ENCODE measurements at regions not wholly inside any gene's neighbourhood (a gene's known extent, or its start where the extent isn't known, plus 50 kb on each side); places are given as distances from the start of the nearest gene placed in this dataset.

DNA sequence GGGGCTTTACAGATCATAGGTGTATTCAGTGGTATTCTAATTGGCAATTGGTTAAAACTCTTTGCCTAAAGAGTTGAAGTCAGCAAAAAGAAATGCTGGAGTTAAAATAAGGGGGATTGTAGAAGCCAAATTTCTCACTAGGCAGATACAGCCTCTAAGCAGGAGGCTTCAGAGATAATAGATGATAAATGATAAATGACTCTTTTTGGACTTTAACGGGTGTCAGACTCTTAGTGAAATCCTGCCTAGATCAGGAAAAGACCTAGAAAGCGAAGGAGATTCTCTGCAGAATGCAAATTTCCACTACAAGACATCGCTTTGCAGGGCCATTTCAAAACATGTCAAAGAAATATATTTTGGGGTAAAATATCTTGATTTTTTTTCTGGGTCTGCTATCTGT is 182.8 kb downstream of the FAM76B start:
- CTCF ChIA-PET, result no interaction called here
- Mint-ChIP-seq H3K9me3 (ENCODE audit: unreplicated experiment) (no peaks in the 10 kb centered on the region), H3K4me3 (ENCODE audit: unreplicated experiment) (no peak overlapping the region), H3K27me3 (ENCODE audit: insufficient read depth, unreplicated experiment) (peaks cover 18% of the 10 kb centered on the region), H3K36me3 (ENCODE audit: insufficient read depth, unreplicated experiment) (no peaks in the 10 kb centered on the region), H3K4me1 (ENCODE audit: low read depth, unreplicated experiment) (no peaks in the 10 kb centered on the region), H3K27ac (ENCODE audit: unreplicated experiment) (no peak overlapping the region)
- DNase-seq, result no peak
- Histone ChIP-seq H3K4me1 (no peaks in the 10 kb centered on the region), H3K27me3 (replicated peaks; ENCODE audit: control insufficient read depth, insufficient read depth, low read length) (no peaks in the 10 kb centered on the region), H3K36me3 (ENCODE audit: control insufficient read depth, insufficient read depth, low read length) (no peaks in the 10 kb centered on the region), H3K9me3 (0 out of 2 replicates have a peak, but pooled peaks cover 3% of the 10 kb centered on the region), H3K4me3 (ENCODE audit: low read depth, low read length) (no peak overlapping the region)
- no TSS peak for BruUV-seq (replicated peaks)
- intact Hi-C loops (cut with micrococcal nuclease; ENCODE audit: unreplicated experiment), result no loop called here
- POLR2A ChIA-PET, result no interaction called here
- TF ChIP-seq, protein P1, sequence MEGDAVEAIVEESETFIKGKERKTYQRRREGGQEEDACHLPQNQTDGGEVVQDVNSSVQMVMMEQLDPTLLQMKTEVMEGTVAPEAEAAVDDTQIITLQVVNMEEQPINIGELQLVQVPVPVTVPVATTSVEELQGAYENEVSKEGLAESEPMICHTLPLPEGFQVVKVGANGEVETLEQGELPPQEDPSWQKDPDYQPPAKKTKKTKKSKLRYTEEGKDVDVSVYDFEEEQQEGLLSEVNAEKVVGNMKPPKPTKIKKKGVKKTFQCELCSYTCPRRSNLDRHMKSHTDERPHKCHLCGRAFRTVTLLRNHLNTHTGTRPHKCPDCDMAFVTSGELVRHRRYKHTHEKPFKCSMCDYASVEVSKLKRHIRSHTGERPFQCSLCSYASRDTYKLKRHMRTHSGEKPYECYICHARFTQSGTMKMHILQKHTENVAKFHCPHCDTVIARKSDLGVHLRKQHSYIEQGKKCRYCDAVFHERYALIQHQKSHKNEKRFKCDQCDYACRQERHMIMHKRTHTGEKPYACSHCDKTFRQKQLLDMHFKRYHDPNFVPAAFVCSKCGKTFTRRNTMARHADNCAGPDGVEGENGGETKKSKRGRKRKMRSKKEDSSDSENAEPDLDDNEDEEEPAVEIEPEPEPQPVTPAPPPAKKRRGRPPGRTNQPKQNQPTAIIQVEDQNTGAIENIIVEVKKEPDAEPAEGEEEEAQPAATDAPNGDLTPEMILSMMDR (IDR thresholded peaks at IDR 0.05; ENCODE audit: insufficient read depth in 1 of 2, low read depth in 1 of 2, low read length in 1 of 2, severe bottlenecking in 1 of 2, unreplicated experiment in 1 of 2), result no peak

DNA sequence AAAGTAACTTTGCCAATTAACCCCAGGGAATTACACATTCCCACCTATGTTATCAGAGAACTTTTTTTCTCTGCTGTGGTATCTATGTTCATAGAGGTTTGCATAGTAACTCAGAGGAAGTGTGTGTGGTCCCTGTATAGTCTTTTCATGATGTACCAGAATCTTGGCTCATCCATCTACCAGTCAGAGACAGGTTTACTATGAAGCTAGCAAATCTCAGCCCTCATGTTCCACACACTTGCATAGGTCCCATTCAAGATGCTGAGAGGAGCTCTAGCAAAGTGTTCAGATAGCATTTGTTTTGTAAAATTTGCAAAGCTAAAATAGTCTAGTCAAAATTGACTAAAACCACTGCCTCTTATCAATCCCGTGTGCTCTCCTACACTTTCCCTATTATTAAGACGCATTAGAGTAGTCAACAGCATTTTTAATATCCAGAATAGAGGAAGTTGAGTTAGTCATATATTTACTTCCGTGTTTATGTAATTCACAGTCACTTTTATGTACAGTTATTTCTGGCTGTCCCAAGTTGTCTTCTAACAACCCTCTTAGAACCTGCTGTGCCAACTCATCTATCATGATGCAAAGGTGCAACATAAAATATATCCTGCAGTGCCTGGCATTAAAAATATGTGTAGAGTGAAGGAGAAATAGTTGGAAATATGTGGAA is 184.2 kb downstream of the FAM76B start:
- H3K9me3 ChIP-seq, result 0 out of 2 replicates have a peak, but pooled peaks cover 3% of the 10 kb centered on the region
- no peaks in the 10 kb centered on the region for H3K9me3 Mint-ChIP-seq (ENCODE audit: unreplicated experiment)
- H3K36me3 Mint-ChIP-seq (ENCODE audit: insufficient read depth, unreplicated experiment), result no peaks in the 10 kb centered on the region
- intact Hi-C loops (cut with micrococcal nuclease; ENCODE audit: unreplicated experiment), result no loop called here
- no peaks in the 10 kb centered on the region for H3K4me1 Mint-ChIP-seq (ENCODE audit: low read depth, unreplicated experiment)
- H3K4me1 ChIP-seq, result no peaks in the 10 kb centered on the region
- H3K4me3 ChIP-seq (ENCODE audit: low read depth, low read length), result no peak overlapping the region
- ChIA-PET POLR2A (no interaction called here), CTCF (no interaction called here)
- TF ChIP-seq, protein P1 (IDR thresholded peaks at IDR 0.05; ENCODE audit: insufficient read depth in 1 of 2, low read depth in 1 of 2, low read length in 1 of 2, severe bottlenecking in 1 of 2, unreplicated experiment in 1 of 2), result no peak
- no TSS peak for BruUV-seq (replicated peaks)
- H3K4me3 Mint-ChIP-seq (ENCODE audit: unreplicated experiment), result no peak overlapping the region
- H3K27ac Mint-ChIP-seq (ENCODE audit: unreplicated experiment), result no peak overlapping the region
- H3K36me3 ChIP-seq (ENCODE audit: control insufficient read depth, insufficient read depth, low read length), result no peaks in the 10 kb centered on the region
- H3K27me3 ChIP-seq (replicated peaks; ENCODE audit: control insufficient read depth, insufficient read depth, low read length), result no peaks in the 10 kb centered on the region
- DNase-seq, result no peak
- H3K27me3 Mint-ChIP-seq (ENCODE audit: insufficient read depth, unreplicated experiment), result peaks cover 25% of the 10 kb centered on the region

DNA sequence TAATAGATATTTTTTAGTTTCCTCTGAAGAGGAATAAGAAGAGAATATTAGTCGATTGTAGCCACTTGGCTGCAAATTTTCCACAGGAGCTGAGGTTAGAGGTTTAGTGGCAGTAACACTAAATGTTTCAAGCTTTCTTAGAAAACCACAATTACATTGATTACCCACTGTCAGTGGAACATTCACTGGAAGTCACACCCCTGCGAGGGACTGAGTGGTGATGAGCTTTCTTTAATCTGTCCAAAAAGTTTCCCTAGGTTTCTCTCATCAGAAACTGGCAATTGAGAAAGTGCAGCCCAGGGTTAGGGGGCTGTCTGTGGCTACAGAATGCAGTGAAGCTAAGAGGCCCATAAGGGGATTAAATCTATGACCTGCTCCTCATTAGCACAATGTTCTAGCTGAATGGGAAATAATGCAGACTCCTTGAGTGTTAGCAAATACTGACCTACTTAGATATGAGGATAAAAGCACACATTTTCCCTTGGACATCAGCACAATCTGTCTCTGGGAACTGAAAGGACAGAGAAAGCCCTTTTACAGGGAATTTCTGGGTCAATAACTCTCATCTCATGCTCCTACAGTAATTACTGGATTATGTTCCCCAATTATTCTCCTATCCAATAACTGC is 189.5 kb downstream of the FAM76B start:
- Mint-ChIP-seq H3K9me3 (ENCODE audit: unreplicated experiment) (no peaks in the 10 kb centered on the region), H3K4me3 (ENCODE audit: unreplicated experiment) (no peak overlapping the region), H3K27ac (ENCODE audit: unreplicated experiment) (no peak overlapping the region), H3K4me1 (ENCODE audit: low read depth, unreplicated experiment) (no peaks in the 10 kb centered on the region), H3K36me3 (ENCODE audit: insufficient read depth, unreplicated experiment) (no peaks in the 10 kb centered on the region), H3K27me3 (ENCODE audit: insufficient read depth, unreplicated experiment) (peaks cover 11% of the 10 kb centered on the region)
- intact Hi-C loops (cut with micrococcal nuclease; ENCODE audit: unreplicated experiment), result no loop called here
- no peaks in the 10 kb centered on the region for H3K36me3 ChIP-seq (ENCODE audit: control insufficient read depth, insufficient read depth, low read length)
- H3K4me1 ChIP-seq, result no peaks in the 10 kb centered on the region
- H3K27me3 ChIP-seq (replicated peaks; ENCODE audit: control insufficient read depth, insufficient read depth, low read length), result no peaks in the 10 kb centered on the region
- ChIA-PET CTCF (interaction anchor here (0.6 kb wide), 1 partner anchor 824 kb away, joined by 4 read pairs; no protein-coding TSS in a partner anchor), POLR2A (no interaction called here)
- DNase-seq, result no peak
- BruUV-seq (replicated peaks), result no TSS peak
- H3K9me3 ChIP-seq, result 0 out of 2 replicates have a peak, but pooled peaks cover 3% of the 10 kb centered on the region
- no peak overlapping the region for H3K4me3 ChIP-seq (ENCODE audit: low read depth, low read length)
- TF ChIP-seq, protein P1 (IDR thresholded peaks at IDR 0.05; ENCODE audit: insufficient read depth in 1 of 2, low read depth in 1 of 2, low read length in 1 of 2, severe bottlenecking in 1 of 2, unreplicated experiment in 1 of 2), result no peak

All from Caco-2 (cell line).